OCI-LY7 (cell line): ENCODE measurements at regions not wholly inside any gene's neighbourhood (a gene's known extent, or its start where the extent isn't known, plus 50 kb on each side); places are given as distances from the start of the nearest gene placed in this dataset.

Source experiments
- BruUV-seq: library from RNA; stranded (reverse); fragments of 400-500 nt; replicated peaks from 2 replicates; lab custom pipeline; 2021; lab: Mats Ljungman, UMichigan
- CTCF ChIA-PET: fragments of 300-600 bp; sonication (Branson Sonifier 250); formaldehyde crosslinking; loops from one replicate; lab custom pipeline; 2022; ENCODE audit warnings: antibody characterized with exemption; ENCODE audit not compliant: unreplicated experiment; lab: Charles Lee
- POLR2A ChIA-PET: fragments of 300-600 bp; sonication (Branson Sonifier 250); formaldehyde crosslinking; loops from one replicate; lab custom pipeline; 2022; ENCODE audit warnings: antibody characterized with exemption; lab: Charles Lee
- DNase-seq: peaks from one replicate; pipeline ENCODE4 v3.0.0-alpha.2; 2015; ENCODE audit warnings: low spot score
- H2AFZ ChIP-seq: fragments of 200-600 bp; sonication (generic), shearing (Covaris generic); 2 replicates; pipeline ENCODE4 v1.6.1; 2014; ENCODE audit warnings: mild to moderate bottlenecking, antibody characterized with exemption, low read length, moderate library complexity
- H3K27ac ChIP-seq: fragments of 200-600 bp; sonication (generic); 2 replicates; pipeline ENCODE4 v1.5.1; 2014; ENCODE audit warnings: mixed run types, low read depth, mild to moderate bottlenecking, moderate library complexity, low read length, inconsistent platforms; ENCODE audit not compliant: poor library complexity, severe bottlenecking
- H3K36me3 ChIP-seq: fragments of 200-600 bp; sonication (generic); 2 replicates; pipeline ENCODE4 v1.6.1; 2014; ENCODE audit warnings: mild to moderate bottlenecking, antibody characterized with exemption, low read length, moderate library complexity, mixed read lengths; ENCODE audit not compliant: insufficient read depth
- H3K4me1 ChIP-seq: fragments of 200-600 bp; sonication (generic); 2 replicates; pipeline ENCODE4 v1.5.1; 2014; ENCODE audit warnings: mild to moderate bottlenecking, low read length; ENCODE audit not compliant: insufficient read depth, poor library complexity, severe bottlenecking
- H3K4me2 ChIP-seq: fragments of 200-600 bp; sonication (generic); 2 replicates; pipeline ENCODE4 v1.6.1; 2014; ENCODE audit warnings: mild to moderate bottlenecking, low read length
- H3K4me3 ChIP-seq: fragments of 200-600 bp; sonication (generic); 2 replicates; pipeline ENCODE4 v1.5.1; 2014; ENCODE audit warnings: mild to moderate bottlenecking, low read depth, low read length; ENCODE audit not compliant: poor library complexity, severe bottlenecking
- H3K79me2 ChIP-seq: fragments of 200-600 bp; sonication (generic); 2 replicates; pipeline ENCODE4 v1.6.1; 2016; ENCODE audit warnings: low read depth, mild to moderate bottlenecking, low read length, moderate library complexity, mixed read lengths; ENCODE audit not compliant: insufficient read depth
- H3K9me2 ChIP-seq: fragments of 200-600 bp; sonication (generic); 2 replicates; pipeline ENCODE4 v1.6.1; 2016; ENCODE audit warnings: mild to moderate bottlenecking, low read length, mixed read lengths; ENCODE audit not compliant: insufficient read depth
- H3K9me3 ChIP-seq: fragments of 200-600 bp; sonication (generic); 2 replicates; pipeline ENCODE4 v1.6.1; 2014; ENCODE audit warnings: mild to moderate bottlenecking, mixed run types, low read length, mixed read lengths
- H4K20me1 ChIP-seq: fragments of 200-600 bp; sonication (generic); 2 replicates; pipeline ENCODE4 v1.6.1; 2014; ENCODE audit warnings: mild to moderate bottlenecking, antibody characterized with exemption, low read length, moderate library complexity, mixed read lengths; ENCODE audit not compliant: insufficient read depth
- EZH2phosphoT487 ChIP-seq: fragments of 200-600 bp; sonication (generic); IDR thresholded peaks from 2 replicates; pipeline ENCODE4 v1.6.1; 2018; ENCODE audit warnings: low read depth, borderline replicate concordance, mild to moderate bottlenecking, mixed run types, antibody characterized with exemption, low read length, moderate library complexity, mixed read lengths
- intact Hi-C: fragments of 100-400 bp; cut with micrococcal nuclease; formaldehyde crosslinking; loops from one replicate; pipeline ENCODE4 v1.10.0; 2022; ENCODE audit not compliant: unreplicated experiment
- TF ChIP-seq, protein P1 (sequence below): fragments of 200-600 bp; sonication (generic); conservative IDR thresholded peaks from 2 replicates; pipeline ENCODE4 v1.5.1; 2014; ENCODE audit warnings: mild to moderate bottlenecking, antibody characterized with exemption, low read length, moderate library complexity, mixed read lengths

DNA sequence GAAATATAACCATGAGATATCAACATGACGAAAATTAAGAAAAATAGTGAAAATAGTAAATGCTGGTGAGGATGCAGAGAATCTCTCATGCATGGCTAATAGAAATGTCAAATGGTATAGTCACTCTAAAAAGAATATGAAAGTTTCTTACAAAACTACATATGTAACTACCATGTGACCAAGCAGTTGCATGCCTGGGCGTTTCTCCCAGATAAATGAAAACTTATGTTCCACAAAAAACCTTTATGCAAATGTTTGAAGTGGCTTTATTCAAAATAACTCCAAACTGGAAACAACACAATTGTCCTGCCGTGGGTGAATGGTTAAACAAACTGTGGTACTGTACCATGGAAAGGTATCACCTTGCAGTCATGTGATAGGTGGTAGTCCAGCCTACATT lies 112.4 kb downstream of the HDGFL1 start:
- Histone ChIP-seq H4K20me1 (no peaks in the 10 kb centered on the region), H3K9me2 (no peaks in the 10 kb centered on the region), H3K27ac (no peak overlapping the region), H3K4me3 (no peak overlapping the region), H3K4me1 (no peaks in the 10 kb centered on the region), H3K4me2 (no peak overlapping the region), H3K79me2 (no peaks in the 10 kb centered on the region), H3K9me3 (no peaks in the 10 kb centered on the region), H2AFZ (no peak overlapping the region), H3K36me3 (no peaks in the 10 kb centered on the region)
- intact Hi-C loops: no loop called here
- ChIA-PET POLR2A (no interaction called here), CTCF (no interaction called here)
- no peak for DNase-seq
- no TSS peak for BruUV-seq
- TF ChIP-seq, protein P1, sequence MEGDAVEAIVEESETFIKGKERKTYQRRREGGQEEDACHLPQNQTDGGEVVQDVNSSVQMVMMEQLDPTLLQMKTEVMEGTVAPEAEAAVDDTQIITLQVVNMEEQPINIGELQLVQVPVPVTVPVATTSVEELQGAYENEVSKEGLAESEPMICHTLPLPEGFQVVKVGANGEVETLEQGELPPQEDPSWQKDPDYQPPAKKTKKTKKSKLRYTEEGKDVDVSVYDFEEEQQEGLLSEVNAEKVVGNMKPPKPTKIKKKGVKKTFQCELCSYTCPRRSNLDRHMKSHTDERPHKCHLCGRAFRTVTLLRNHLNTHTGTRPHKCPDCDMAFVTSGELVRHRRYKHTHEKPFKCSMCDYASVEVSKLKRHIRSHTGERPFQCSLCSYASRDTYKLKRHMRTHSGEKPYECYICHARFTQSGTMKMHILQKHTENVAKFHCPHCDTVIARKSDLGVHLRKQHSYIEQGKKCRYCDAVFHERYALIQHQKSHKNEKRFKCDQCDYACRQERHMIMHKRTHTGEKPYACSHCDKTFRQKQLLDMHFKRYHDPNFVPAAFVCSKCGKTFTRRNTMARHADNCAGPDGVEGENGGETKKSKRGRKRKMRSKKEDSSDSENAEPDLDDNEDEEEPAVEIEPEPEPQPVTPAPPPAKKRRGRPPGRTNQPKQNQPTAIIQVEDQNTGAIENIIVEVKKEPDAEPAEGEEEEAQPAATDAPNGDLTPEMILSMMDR: no peak
- TF ChIP-seq EZH2phosphoT487: no peak

DNA sequence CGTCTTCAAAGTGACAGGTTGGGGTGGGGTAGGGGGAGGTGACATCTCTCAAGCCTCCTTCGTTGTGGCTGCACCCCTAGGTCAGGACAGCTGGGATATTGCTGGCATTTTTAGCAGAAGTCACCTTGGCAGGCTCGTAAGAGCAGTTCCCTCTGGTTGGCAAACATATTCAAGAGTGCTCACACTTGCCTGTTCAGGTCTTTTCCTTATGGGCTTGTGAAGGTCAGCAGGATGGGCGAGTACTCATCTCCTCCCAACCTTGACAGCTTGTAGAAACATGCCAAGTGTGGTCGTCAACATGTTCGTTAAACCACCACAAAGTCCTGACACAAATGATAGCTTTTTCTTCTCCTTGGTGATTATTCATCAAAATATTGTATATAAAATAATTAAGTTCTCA lies 113.6 kb downstream of the HDGFL1 start:
- Histone ChIP-seq H3K4me3 (no peak overlapping the region), H3K9me3 (no peaks in the 10 kb centered on the region), H3K4me1 (no peaks in the 10 kb centered on the region), H4K20me1 (no peaks in the 10 kb centered on the region), H3K36me3 (no peaks in the 10 kb centered on the region), H3K4me2 (no peak overlapping the region), H3K79me2 (no peaks in the 10 kb centered on the region), H3K9me2 (no peaks in the 10 kb centered on the region), H3K27ac (no peak overlapping the region), H2AFZ (no peak overlapping the region)
- intact Hi-C loops: no loop called here
- TF ChIP-seq EZH2phosphoT487: no peak
- TF ChIP-seq, protein P1: no peak
- no TSS peak for BruUV-seq
- ChIA-PET POLR2A (no interaction called here), CTCF (no interaction called here)
- no peak for DNase-seq

DNA sequence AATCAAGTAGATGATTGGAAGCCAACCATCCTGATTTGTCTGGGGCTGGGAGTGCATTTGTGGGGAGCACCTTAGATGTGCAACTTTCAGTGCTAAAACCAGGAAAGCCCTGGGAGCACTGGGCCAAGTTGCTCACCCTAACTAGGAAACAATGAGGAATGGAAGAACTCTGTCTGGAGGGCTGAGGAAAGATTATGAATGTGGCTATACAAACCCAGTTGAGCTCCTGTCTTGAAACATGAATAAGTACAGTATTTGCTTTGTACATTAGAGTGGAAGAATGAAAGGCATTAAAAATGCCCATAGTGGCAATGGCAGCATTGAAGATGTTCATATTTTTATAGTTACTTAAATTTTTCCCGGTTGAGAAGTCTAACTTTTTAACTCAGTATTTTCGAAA lies 121.1 kb downstream of the HDGFL1 start:
- DNase-seq: no peak
- POLR2A ChIA-PET: interaction anchor here (0.6 kb wide), 1 partner anchor 865 kb away, joined by 3 read pairs; no protein-coding TSS in a partner anchor
- intact Hi-C loops: no loop called here
- Histone ChIP-seq H4K20me1 (no peaks in the 10 kb centered on the region), H3K4me2 (no peak overlapping the region), H3K79me2 (no peaks in the 10 kb centered on the region), H3K36me3 (no peaks in the 10 kb centered on the region), H3K9me3 (no peaks in the 10 kb centered on the region), H3K4me1 (no peaks in the 10 kb centered on the region), H2AFZ (no peak overlapping the region), H3K9me2 (no peaks in the 10 kb centered on the region), H3K4me3 (no peak overlapping the region), H3K27ac (no peak overlapping the region)
- TF ChIP-seq, protein P1: no peak
- no peak for TF ChIP-seq EZH2phosphoT487
- no TSS peak for BruUV-seq
- CTCF ChIA-PET: no interaction called here
